HG02759 (cell line): ENCODE measurements at regions not wholly inside any gene's neighbourhood (a gene's known extent, or its start where the extent isn't known, plus 50 kb on each side); places are given as distances from the start of the nearest gene placed in this dataset.
A peak's percentile ranks its signal among the peaks of the same experiment; 100 is the strongest.
"Not testable (repeated sequence)": the region's sequence is repeated elsewhere in the genome, so short reads cannot be mapped to it uniquely, and the experiment has no call there.

Experiments
- ATAC-seq: cut with Tn5 transposase; IDR thresholded peaks from one replicate; pipeline ENCODE4 v1.9.1; 2021; ENCODE audit warnings: mild to moderate bottlenecking, moderate library complexity; ENCODE audit not compliant: unreplicated experiment

DNA sequence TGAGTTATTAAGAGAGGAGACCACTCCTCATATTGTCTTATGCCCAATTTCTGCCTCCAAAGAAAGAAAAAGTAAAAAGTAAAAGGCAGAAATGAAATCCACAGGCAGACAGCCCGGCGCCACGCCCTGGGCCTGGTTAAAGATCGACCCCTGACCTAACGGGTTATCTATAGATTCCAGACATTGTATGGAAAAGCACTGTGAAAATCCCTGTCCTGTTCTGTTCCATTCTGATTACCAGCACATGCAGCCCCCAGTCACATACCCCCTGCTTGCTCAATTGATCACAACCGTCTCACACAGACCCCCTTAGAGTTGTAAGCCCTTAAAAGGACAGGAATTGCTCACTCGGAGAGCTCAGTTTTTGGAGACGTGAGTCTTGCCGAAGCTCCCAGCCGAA lies 1086.6 kb upstream of the INTU start:
- not testable (repeated sequence) for ATAC-seq

DNA sequence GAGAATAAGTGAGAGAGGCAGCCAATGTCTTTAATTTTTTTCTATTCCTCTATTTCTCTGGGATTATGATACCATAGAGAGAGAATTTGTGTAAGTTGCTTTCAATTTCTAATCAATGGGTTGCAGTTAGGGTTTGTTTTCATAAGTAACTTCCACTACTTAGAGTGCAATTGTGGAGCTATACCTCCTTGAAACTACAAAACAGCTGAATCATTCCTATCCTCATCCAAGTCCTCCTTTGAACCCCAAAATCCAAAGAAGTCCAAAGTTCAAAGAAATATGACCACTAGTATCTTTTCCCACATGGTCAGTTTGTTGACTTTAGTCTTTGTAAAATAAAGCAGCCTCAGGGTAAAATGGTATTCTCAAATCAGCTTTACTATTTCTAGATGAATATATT lies 1085.4 kb upstream of the INTU start:
- no peak for ATAC-seq

DNA sequence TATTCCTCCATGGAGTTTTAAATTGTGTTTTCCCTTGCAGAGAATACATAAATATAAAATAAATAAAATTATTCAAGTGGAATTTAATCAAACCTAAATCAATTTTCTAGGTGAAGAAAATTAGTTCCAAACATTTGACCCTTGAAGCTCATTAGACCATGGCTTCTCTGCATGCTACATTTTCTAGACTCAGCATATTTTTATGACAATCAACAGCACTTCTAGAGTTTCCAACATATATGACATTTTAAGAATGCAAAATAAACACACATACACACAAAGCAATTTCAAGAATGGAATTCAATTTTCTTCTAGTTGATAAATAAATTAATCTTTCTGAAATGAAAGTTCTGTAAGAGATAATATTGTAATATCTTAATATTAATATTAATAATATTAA lies 1083.9 kb upstream of the INTU start:
- no peak for ATAC-seq

DNA sequence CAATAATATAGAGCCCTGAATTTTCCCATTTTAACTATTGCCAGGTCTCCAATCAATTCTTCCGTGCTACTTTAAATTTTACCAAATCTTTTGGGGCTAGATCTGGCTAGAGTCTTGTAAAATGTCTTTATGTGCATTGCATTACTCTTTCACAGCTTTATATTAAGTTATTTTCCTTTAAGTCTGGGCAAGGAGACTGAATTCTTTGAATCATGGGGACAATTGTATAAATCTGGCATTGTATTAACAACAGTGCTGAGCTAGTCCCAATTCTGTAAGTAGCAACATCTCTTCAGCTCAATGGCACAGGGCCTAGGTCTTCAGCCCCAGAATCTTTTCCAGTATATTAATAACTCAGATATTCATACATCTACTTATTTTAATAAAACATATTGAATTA lies 1080.4 kb upstream of the INTU start:
- ATAC-seq: no peak

DNA sequence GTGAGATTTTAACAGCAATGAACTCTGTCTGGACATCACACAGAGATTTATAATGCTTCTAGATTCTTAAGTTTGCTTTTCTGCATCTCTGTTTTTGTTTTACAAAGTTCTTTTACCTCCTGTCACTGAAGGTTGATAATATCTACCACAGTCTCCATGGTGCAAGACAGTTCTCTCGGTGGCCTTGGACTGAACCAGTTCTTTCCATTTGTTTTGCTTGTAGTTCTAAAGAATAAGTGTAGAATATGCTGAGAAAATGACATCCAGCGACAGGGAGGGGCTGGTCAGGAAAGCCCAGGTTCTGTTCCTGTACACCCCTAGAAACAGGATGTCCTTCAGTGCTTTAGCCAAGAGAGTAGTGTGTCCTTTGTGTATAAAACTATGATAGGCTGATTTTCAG lies 1079.5 kb upstream of the INTU start:
- ATAC-seq: no peak

DNA sequence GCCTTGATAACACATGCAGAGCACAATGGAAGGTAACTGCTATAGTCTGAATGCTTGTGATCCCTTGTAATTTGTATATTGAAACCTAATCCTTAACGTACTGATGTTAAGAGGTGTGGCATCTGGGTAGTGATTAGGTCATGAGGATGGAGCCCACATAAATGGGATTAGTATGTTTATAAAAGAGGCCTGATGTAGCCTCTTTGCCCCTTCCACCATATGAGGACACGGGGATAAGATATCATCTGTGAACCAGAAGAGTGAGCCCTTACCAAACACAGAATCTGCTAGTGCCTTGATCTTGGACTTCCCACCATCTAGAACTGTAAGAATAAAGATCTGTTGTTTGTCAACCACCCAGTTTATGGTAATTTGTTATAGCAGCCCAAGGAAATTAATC lies 1074.2 kb upstream of the INTU start:
- no peak for ATAC-seq

DNA sequence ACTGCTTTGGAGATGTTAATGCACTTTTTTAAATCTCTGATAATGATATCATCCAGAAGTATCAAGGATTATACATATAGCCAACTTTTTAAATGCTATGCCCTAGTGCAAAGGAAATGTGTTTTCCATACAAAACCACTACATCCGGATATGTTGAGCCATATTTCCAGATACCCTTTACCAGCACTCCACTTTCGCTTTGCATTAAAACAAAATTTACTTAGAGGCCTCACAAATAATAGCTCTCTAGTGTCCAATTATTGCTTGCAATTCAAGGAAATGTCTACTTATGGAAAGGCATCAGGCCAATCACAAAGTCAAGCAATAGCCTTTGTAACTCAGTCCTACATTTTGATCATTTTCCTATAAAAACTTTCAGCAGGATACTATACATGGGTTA lies 1072.8 kb upstream of the INTU start:
- no peak for ATAC-seq

DNA sequence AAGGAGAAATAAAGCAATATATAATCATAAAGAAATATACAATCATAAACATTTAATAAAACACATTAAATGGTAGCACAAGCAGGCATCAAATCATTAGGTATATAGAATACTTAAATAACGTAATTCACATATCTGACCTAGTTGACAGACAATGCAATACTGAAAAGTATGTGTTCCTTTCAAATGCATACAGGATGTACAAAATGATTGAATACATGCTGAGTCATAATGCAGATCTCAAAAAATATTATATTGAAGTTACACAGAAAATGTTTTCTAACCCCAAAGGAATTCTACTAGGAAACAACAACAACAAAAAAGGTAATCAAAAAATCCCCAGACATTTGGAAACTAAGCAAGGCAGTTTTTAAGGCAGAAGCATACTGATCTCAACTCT lies 1072.0 kb upstream of the INTU start:
- no peak for ATAC-seq

DNA sequence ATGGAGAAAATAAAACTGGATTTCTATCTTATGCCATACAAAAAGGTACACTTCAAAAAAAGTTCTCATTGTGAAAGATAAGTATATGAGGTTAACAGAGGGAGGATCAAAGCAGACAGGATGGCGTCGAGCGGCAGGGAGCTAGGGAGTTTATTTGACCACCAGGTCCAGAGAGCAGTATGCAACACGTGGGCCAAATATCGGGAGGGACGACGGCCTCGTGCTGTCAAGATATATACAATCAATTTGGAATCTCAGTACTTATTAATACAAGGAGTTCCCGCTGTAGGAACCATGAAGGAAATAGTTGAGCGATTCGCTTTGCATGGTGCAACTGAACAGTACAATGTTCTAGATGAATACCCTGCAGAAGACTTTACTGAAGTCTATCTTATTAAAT lies 1069.4 kb upstream of the INTU start:
- ATAC-seq: no peak

DNA sequence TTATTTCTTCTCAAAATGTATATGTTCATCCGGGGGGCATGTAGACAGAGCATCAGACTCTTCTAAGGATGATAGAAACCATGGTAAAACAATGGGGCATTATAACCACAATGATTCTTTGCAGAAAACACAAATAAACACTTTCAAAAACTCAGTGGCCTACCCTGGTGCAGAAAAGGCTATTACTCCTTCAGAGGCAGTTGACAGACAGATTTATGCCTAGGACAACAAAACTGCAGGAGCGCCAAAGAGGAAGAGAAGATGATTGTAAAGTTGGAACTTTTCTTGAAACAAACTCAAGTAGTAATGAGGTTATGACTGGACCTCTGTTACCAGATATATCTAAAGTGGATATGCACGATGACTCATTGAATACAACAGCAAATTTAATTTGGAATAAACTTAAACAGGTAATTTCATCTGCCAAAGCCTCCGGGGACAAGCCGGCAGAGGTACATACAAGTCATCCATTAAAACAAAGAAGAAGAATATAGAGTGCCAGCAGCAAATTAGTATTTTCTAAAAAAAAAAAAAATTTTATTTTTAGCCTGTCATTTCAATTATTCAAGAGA lies 1068.4 kb upstream of the INTU start:
- no peak for ATAC-seq

DNA sequence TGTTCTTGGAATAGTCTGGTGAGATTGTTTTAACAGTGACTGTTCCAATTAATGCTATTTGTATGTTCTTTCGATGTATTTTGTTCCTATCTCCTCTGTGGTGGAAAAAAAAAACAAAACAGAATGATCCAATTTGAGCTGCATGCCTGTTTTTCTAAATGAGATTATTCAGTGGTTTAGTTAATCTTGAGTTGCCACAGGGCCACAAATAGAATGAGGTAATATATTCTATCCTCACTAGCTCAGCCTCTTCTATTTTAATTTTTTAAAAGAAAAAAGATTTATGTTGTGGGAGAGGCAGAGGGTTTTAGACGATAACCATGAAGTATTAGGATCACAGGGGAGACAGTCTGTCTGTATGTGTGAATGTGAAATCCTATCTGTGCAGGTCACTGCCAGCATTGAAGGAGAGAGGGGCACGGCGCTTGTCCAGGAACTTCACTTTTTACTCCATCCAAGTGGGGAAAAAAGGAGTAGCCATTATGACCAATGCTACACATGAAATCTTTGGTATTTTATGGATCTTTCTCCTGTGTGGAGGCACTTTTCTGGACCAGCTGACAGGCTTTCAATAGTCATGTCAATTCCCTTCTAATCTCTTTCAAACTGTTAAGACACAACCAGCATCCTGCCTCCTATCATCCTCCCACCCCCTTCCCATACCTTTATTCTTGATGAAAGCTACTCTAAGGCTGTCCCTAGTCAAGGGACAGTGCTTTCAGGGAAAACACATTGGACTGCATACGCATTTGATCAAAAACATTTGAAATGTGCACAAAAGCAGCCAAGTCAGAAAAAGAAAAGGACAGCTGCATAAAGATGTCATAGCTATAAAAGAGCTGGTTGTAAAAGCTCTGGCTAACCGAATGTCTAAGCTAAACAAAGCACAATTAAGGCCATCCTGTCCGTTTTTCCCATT lies 1063.8 kb upstream of the INTU start:
- ATAC-seq: no peak

DNA sequence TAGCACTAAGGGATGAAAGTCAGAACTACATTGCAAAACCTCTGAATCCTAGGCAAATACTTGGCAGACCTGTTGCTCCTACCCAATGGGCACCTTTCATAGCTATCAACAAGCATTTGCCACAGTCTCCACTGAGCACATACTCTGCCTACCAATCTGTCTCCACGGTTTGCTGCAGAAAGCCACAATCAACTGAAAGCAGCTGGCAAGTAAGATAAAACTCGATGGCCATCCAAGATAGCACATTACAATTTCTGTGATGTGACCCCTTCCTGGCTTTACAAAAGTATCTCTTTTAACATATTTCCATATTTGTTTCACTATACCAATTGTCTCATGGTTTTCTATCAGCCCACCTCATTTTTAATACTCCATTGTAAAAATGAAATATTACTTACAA lies 1060.5 kb upstream of the INTU start:
- no peak for ATAC-seq

DNA sequence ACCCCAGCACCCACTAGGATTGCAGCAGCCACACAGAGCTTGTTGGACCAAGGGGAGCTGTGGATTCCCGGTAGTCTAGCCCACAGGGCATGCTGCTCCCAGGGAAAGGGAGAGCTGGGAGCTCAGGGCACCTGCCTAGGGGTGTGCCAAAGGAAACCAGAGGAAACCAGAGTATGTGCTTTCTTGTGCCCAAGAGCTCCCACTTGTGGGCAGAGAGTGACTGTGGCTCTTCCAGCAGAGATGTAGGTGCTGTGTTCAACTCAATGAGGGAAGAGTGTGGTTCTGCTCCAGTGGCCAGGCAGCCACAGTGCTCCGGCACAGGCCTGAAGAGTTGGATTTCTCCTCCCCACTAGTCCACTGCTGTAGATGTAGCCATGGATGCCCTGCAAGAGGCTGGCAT lies 1050.0 kb upstream of the INTU start:
- ATAC-seq: no peak

DNA sequence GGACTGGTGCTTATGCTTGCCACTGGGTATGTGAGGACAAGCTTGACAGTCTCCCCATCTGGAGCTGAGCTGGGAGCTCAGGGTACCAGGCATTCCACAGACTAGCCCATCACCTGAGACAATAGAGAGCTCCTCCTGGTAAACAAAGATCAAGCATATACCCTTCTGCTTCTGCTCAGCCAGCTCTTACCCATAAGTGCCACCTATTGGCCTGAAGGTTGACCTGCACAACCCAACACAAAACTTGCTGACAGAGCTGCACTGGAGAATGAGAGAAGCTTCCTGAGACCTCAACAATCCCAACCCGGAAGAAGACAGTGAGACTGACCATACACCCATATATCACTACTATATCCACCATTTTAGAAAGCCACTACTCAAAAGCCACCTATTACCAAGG lies 1049.2 kb upstream of the INTU start:
- no peak for ATAC-seq

DNA sequence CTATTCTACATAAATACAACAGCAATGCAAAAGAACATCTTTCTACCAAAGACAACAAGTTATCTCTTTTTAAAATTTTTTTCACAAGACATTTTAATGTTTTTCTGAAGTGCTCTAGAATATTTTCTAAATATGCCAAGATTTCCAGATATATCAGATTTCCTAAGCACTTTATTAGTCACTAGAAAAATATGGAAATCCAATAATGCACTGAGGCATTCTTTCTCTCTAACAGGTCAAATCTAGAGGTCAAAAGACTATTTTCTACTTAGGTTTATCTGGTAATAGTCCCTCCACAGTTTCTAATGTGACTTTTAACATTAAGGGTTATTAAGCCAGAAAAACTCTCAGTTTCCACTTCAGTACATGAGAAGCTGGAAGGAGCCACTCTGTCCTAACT lies 1041.2 kb upstream of the INTU start:
- ATAC-seq: no peak

DNA sequence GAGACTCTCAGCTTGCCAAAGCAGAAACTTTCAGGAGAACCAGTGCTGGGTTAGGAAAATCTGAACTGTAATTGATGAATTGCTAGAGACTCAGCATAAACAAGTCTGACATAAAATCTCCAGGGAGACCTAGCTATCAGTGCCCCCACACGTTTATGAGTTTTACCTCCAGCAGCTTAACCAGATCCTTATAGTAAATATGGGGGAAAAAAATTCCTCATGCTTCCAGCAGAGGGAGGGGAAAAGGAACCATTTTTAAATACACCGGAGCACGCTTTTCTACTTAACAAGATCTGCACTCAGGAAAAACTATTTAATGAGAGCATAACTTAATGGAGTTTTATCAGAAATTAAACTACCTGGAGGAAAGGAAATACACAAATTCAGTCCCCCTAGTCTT lies 1040.7 kb upstream of the INTU start:
- no peak for ATAC-seq

DNA sequence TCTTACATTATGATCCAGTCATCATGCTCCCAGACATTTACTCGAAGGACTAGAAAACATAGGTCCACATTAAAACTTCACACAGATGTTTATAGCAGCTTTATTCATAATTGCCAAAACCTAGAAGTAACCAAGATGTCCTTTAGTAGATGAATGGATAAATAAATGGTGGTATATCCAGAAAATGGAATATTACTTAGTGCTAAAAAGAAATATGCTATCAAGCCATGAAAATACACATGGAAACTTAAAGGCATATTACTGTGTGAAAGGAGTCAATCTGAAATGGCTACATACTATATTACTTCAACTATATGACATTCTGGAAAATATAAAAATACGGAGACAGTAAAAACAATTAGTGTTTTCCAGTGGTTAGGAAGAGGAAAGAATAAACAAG lies 1039.1 kb upstream of the INTU start:
- no peak for ATAC-seq

DNA sequence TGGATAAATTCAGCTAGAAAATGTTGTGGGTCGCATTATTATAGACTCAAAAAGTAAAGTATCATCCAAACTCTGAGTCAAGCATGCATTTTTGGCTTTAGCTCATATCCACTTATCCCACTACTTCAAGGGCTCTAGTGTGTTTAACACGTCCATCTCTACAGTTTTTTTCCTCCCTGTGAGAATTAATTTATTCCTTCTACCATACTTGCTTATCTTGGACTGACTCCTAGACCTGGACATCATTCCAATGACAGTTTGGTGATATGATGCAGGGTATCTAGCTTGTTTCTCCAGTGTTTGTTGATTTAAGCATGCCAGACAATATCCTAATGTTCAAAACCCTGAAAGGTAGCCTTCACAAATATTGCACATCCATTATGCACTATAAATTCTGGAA lies 1037.1 kb upstream of the INTU start:
- no peak for ATAC-seq

DNA sequence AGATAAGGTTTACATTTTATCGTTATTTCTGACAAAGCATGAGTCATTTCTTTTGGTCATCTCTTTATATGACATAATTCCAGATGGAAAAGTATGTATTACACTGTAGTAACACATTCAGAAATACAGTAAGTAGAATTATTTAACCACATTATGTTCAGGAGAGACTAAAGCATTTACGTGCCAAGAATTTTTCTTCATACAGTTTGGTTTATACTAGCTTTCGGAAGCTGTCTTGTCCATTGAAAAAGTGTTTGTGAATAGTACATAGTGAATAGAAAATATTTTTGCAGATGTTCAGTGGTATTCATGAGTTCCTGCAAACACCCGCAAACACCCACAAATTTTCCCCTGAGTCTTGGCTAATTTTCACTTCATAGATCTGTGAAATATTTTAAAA lies 1033.0 kb upstream of the INTU start:
- ATAC-seq: no peak

DNA sequence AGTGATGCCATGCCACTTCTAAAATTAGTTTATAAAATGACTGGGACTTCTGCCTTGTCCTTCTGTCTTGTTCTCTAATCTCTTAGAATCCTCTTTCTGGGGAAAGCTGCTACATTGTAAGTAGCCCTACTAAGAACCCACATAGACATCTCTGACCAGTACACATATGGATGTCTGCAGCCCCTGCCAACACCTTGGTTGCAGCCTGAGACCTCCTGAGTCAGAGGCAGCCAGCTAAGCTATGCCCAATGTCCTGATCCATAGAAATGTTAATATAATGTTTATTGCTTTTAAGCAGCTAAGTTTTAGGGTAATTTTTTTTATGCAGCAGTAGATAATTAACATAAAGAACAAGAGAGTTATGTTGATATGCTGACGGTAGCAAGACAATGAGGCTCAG lies 1029.5 kb upstream of the INTU start:
- no peak for ATAC-seq

DNA sequence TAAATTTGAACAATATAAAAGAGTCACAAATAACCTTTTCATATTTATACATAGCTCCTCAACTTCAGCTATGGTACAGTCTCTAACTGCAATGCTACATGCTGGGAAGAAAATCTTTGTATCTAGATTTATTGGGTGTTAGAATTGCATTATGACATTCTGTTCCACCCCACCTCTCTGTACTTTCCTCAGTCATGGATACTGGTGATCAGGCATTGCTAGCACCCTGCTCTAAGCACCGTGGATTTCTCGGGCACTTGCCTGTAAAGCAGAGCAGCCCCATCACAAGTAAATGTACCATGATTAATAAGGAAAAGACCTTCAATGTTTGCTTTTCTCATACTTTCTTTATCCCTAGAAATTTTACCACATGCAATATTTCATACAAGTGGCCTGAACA lies 1028.9 kb upstream of the INTU start:
- ATAC-seq: no peak

DNA sequence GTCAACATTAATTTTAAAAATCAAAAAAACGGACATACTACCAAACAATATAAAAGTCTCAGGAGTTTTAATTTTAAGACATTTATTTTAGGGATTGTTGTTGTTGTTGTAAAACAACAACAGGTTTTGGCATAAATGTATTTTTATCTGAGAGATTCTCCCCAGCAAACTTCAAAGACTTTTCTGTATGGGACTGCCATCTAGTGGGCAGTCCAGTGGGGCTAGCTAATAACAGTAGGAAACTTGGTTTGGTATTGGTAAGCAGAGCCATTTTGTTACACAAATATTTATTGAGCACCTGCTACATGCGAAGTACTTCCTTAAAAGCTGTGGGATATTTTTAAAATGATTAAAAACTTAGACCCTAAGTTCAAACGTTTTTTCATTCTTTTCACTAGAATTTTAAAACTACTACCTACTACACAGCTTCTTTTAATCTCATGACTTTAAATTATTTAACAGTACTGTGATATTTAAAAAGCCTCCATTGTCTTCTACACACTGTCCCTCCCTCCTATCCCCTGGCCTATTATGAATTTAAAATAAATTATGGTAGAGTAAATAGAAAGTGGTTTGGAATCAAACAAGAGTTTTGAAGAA lies 1028.4 kb upstream of the INTU start:
- peak; percentile 61 for ATAC-seq
